ENCODE measurements at regions not wholly inside any gene's neighbourhood (a gene's known extent, or its start where the extent isn't known, plus 50 kb on each side); places are given as distances from the start of the nearest gene placed in this dataset.

GRCh38 chr10:78921895-78922294 is 146.9 kb upstream of the ZMIZ1 start:
- no peak for TF ChIP-seq POLR2A (IDR thresholded peaks at IDR 0.05)
- TF ChIP-seq CTCF (IDR thresholded peaks at IDR 0.05): no peak

Data from testis (tissue), 2 donors.